Effector memory CD8-positive, alpha-beta T cell (primary cell): ENCODE measurements at regions not wholly inside any gene's neighbourhood (a gene's known extent, or its start where the extent isn't known, plus 50 kb on each side); places are given as distances from the start of the nearest gene placed in this dataset.
"Not testable (repeated sequence)": the region's sequence is repeated elsewhere in the genome, so short reads cannot be mapped to it uniquely, and the experiment has no call there.

Experiments
- ATAC-seq: fragments of 150-1000 bp; cut with Tn5 transposase; replicated peaks from 2 replicates; pipeline ENCODE4 v1.10.0; 2021; ENCODE audit warnings: mild to moderate bottlenecking, moderate library complexity
- DNase-seq, 3 experiments: peaks; one replicate each; pipeline ENCODE4 v3.0.0; 2021
- H3K27ac Mint-ChIP-seq, 2 donors: one replicate each; pipeline ENCODE4 v1.8.0; 2022; ENCODE audit warnings: mild to moderate bottlenecking in 2 of 2, mixed read lengths in 2 of 2, moderate library complexity in 2 of 2
- H3K27me3 Mint-ChIP-seq, 2 donors: one replicate each; pipeline ENCODE4 v1.8.0; 2022; ENCODE audit warnings: mixed read lengths in 2 of 2
- H3K36me3 Mint-ChIP-seq: one replicate; pipeline ENCODE4 v1.8.0; 2022; ENCODE audit warnings: mild to moderate bottlenecking, moderate library complexity, mixed read lengths; ENCODE audit not compliant: insufficient read depth
- H3K4me1 Mint-ChIP-seq, 2 donors: one replicate each; pipeline ENCODE4 v1.8.0; 2022; ENCODE audit warnings: low read depth in 2 of 2, mixed read lengths in 2 of 2
- H3K4me3 Mint-ChIP-seq, 2 donors: one replicate each; pipeline ENCODE4 v1.8.0; 2022; ENCODE audit warnings: mild to moderate bottlenecking in 2 of 2, mixed read lengths in 2 of 2, moderate library complexity in 2 of 2
- H3K9me3 Mint-ChIP-seq, 2 donors: one replicate each; pipeline ENCODE4 v1.8.0; 2022; ENCODE audit warnings: mixed read lengths in 2 of 2

- Mint-ChIP-seq H3K27ac (no peak overlapping the region), H3K4me3 (no peak overlapping the region), H3K4me1 (no peaks in the 10 kb centered on the region), H3K36me3 (no peaks in the 10 kb centered on the region), H3K27me3 (no peaks in the 10 kb centered on the region), H3K9me3 (peaks cover 0 to 3% of the 10 kb centered on the region in 2 donors)
- DNase-seq = no peak
- no peak for ATAC-seq
Measured at GRCh38 chr6:102742754-102743356, 1349.3 kb downstream of the GRIK2 start.

- Mint-ChIP-seq H3K27ac (no peak overlapping the region), H3K9me3 (peaks cover 0 to 3% of the 10 kb centered on the region in 2 donors), H3K36me3 (no peaks in the 10 kb centered on the region), H3K4me3 (no peak overlapping the region), H3K27me3 (no peaks in the 10 kb centered on the region), H3K4me1 (no peaks in the 10 kb centered on the region)
- DNase-seq = no peak
- ATAC-seq = no peak
Measured at GRCh38 chr6:102742028-102742427, 1348.5 kb downstream of the GRIK2 start.

- Mint-ChIP-seq H3K4me3 (no peak overlapping the region), H3K27me3 (no peaks in the 10 kb centered on the region), H3K27ac (no peak overlapping the region), H3K36me3 (no peaks in the 10 kb centered on the region), H3K4me1 (no peaks in the 10 kb centered on the region), H3K9me3 (peaks cover 5 to 6% of the 10 kb centered on the region in 2 donors)
- ATAC-seq (no peak), DNase-seq (no peak)
Measured at GRCh38 chr6:102736941-102737368, 1343.4 kb downstream of the GRIK2 start.

- Mint-ChIP-seq H3K9me3 (peaks cover 4 to 5% of the 10 kb centered on the region in 2 donors), H3K27me3 (no peaks in the 10 kb centered on the region), H3K4me1 (no peaks in the 10 kb centered on the region), H3K27ac (no peak overlapping the region), H3K36me3 (no peaks in the 10 kb centered on the region), H3K4me3 (no peak overlapping the region)
- no peak for DNase-seq
- no peak for ATAC-seq
Measured at GRCh38 chr6:102732898-102733297, 1339.4 kb downstream of the GRIK2 start.

GRCh38 chr6:102722086-102722485, 1328.6 kb downstream of the GRIK2 start:
- DNase-seq, H3K27ac Mint-ChIP-seq, H3K4me3 Mint-ChIP-seq, H3K36me3 Mint-ChIP-seq, H3K9me3 Mint-ChIP-seq, ATAC-seq, H3K4me1 Mint-ChIP-seq, H3K27me3 Mint-ChIP-seq: not testable (repeated sequence)

GRCh38 chr6:102717737-102718456, 1324.4 kb downstream of the GRIK2 start:
- Mint-ChIP-seq H3K4me3 (no peak overlapping the region), H3K27me3 (no peaks in the 10 kb centered on the region), H3K36me3 (no peaks in the 10 kb centered on the region), H3K4me1 (no peaks in the 10 kb centered on the region), H3K9me3 (peaks cover 0 to 4% of the 10 kb centered on the region in 2 donors), H3K27ac (no peak overlapping the region)
- no peak for ATAC-seq
- DNase-seq = no peak

- H3K36me3 Mint-ChIP-seq = no peaks in the 10 kb centered on the region
- peaks cover 0 to 4% of the 10 kb centered on the region in 2 donors for H3K9me3 Mint-ChIP-seq
- no peak for ATAC-seq
- no peaks in the 10 kb centered on the region for H3K4me1 Mint-ChIP-seq
- H3K27me3 Mint-ChIP-seq = no peaks in the 10 kb centered on the region
- no peak for DNase-seq
- no peak overlapping the region for H3K4me3 Mint-ChIP-seq
- H3K27ac Mint-ChIP-seq = no peak overlapping the region
Measured at GRCh38 chr6:102717252-102717651, 1323.7 kb downstream of the GRIK2 start.

- ATAC-seq (no peak), DNase-seq (no peak)
- Mint-ChIP-seq H3K27me3 (no peaks in the 10 kb centered on the region), H3K27ac (no peak overlapping the region), H3K9me3 (peaks cover 7 to 18% of the 10 kb centered on the region in 2 donors), H3K4me1 (no peaks in the 10 kb centered on the region), H3K4me3 (no peak overlapping the region), H3K36me3 (no peaks in the 10 kb centered on the region)
Measured at GRCh38 chr6:102701019-102701418, 1307.5 kb downstream of the GRIK2 start.

GRCh38 chr6:102686461-102686860, 1293.0 kb downstream of the GRIK2 start:
- ATAC-seq (no peak), DNase-seq (no peak)
- Mint-ChIP-seq H3K36me3 (no peaks in the 10 kb centered on the region), H3K27ac (no peak overlapping the region), H3K9me3 (peaks cover 9 to 17% of the 10 kb centered on the region in 2 donors), H3K4me3 (no peak overlapping the region), H3K27me3 (no peaks in the 10 kb centered on the region), H3K4me1 (no peaks in the 10 kb centered on the region)

- Mint-ChIP-seq H3K4me1 (no peaks in the 10 kb centered on the region), H3K27me3 (no peaks in the 10 kb centered on the region), H3K4me3 (no peak overlapping the region), H3K36me3 (no peaks in the 10 kb centered on the region), H3K9me3 (peaks cover 5 to 6% of the 10 kb centered on the region in 2 donors), H3K27ac (no peak overlapping the region)
- no peak for DNase-seq
- ATAC-seq = no peak
Measured at GRCh38 chr6:102680413-102680812, 1286.9 kb downstream of the GRIK2 start.

GRCh38 chr6:102679865-102680264, 1286.4 kb downstream of the GRIK2 start:
- Mint-ChIP-seq H3K27me3 (no peaks in the 10 kb centered on the region), H3K4me1 (no peaks in the 10 kb centered on the region), H3K27ac (no peak overlapping the region), H3K4me3 (no peak overlapping the region), H3K36me3 (no peaks in the 10 kb centered on the region), H3K9me3 (peaks cover 5 to 6% of the 10 kb centered on the region in 2 donors)
- ATAC-seq = no peak
- no peak for DNase-seq

GRCh38 chr6:102677225-102677624, 1283.7 kb downstream of the GRIK2 start:
- ATAC-seq (no peak), DNase-seq (no peak)
- Mint-ChIP-seq H3K4me1 (no peaks in the 10 kb centered on the region), H3K9me3 (peaks cover 6 to 7% of the 10 kb centered on the region in 2 donors), H3K27me3 (no peaks in the 10 kb centered on the region), H3K36me3 (no peaks in the 10 kb centered on the region), H3K4me3 (no peak overlapping the region), H3K27ac (no peak overlapping the region)

- no peak overlapping the region for H3K27ac Mint-ChIP-seq
- DNase-seq (no peak), ATAC-seq (no peak)
- H3K4me1 Mint-ChIP-seq = no peaks in the 10 kb centered on the region
- peaks cover 5 to 7% of the 10 kb centered on the region in 2 donors for H3K9me3 Mint-ChIP-seq
- no peaks in the 10 kb centered on the region for H3K27me3 Mint-ChIP-seq
- no peak overlapping the region for H3K4me3 Mint-ChIP-seq
- no peaks in the 10 kb centered on the region for H3K36me3 Mint-ChIP-seq
Measured at GRCh38 chr6:102670735-102671134, 1277.2 kb downstream of the GRIK2 start.

GRCh38 chr6:102662851-102663250, 1269.3 kb downstream of the GRIK2 start:
- Mint-ChIP-seq H3K27me3 (no peaks in the 10 kb centered on the region), H3K4me3 (no peak overlapping the region), H3K27ac (no peak overlapping the region), H3K9me3 (peaks cover 5 to 10% of the 10 kb centered on the region in 2 donors), H3K4me1 (no peaks in the 10 kb centered on the region), H3K36me3 (no peaks in the 10 kb centered on the region)
- DNase-seq = no peak
- no peak for ATAC-seq
